ENCODE measurements at regions not wholly inside any gene's neighbourhood (a gene's known extent, or its start where the extent isn't known, plus 50 kb on each side); places are given as distances from the start of the nearest gene placed in this dataset.

DNA sequence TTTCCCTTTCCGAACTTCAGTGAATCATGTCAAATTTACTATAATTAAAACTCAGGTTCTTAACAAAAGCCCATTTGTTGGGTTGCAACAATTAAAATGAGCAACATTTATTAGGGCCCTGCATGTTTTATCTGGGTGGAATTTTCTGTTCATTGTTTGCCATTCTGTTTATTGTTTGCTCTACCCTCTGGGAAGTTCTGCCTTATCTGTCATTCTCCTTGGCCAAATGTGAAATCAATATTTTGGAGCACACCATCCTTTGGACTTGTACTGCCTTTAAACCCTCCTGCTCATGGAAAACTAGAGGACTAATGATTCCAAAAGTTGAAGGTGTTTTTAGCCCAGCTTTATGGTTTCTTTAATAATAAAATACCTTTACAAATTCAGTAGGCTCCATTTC lies 134.5 kb upstream of the KCND2 start:
- TF ChIP-seq, protein P1, sequence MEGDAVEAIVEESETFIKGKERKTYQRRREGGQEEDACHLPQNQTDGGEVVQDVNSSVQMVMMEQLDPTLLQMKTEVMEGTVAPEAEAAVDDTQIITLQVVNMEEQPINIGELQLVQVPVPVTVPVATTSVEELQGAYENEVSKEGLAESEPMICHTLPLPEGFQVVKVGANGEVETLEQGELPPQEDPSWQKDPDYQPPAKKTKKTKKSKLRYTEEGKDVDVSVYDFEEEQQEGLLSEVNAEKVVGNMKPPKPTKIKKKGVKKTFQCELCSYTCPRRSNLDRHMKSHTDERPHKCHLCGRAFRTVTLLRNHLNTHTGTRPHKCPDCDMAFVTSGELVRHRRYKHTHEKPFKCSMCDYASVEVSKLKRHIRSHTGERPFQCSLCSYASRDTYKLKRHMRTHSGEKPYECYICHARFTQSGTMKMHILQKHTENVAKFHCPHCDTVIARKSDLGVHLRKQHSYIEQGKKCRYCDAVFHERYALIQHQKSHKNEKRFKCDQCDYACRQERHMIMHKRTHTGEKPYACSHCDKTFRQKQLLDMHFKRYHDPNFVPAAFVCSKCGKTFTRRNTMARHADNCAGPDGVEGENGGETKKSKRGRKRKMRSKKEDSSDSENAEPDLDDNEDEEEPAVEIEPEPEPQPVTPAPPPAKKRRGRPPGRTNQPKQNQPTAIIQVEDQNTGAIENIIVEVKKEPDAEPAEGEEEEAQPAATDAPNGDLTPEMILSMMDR (conservative IDR thresholded peaks at IDR 0.05; ENCODE audit: low read length): no peak
- no peak for TF ChIP-seq EZH2phosphoT487 (IDR thresholded peaks at IDR 0.05; ENCODE audit: borderline replicate concordance)

Measured in Loucy (cell line).